ENCODE measurements at regions not wholly inside any gene's neighbourhood (a gene's known extent, or its start where the extent isn't known, plus 50 kb on each side); places are given as distances from the start of the nearest gene placed in this dataset.

DNA sequence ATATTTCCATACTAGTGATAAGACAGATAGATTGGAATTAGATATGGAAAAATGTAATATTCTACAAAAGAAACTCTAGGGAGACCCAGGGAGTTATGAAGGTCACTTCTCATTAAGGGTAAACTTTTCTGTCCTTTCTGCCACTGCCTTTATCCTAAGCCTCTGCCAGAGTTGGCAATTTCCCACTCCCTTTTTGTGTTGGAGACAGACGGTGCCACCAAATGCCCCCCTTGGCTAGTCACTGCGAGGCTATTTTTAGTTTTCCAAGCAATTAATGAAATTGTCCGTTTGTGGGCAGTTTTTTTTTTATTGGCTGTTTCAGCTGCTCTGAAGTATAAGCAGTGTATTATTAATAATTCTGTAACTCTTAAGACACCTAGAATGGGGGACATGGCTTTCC lies 67.6 kb upstream of the TENM4 start:
- no peak overlapping the region for H3K18ac ChIP-seq (ENCODE audit: extremely low read depth, low read length)
- FAIRE-seq (no peak), DNase-seq (ENCODE audit: low read depth in 1 of 2, low spot score in 2 of 2) (no peak)
- no peaks in the 10 kb centered on the region; a peak in 1 of 7 replicates for H3K4me1 ChIP-seq (replicated peaks in 1 of 4; ENCODE audit: control insufficient read depth in 3 of 4, insufficient read depth in 4 of 4, low read length in 3 of 4)
- no peak overlapping the region for H2AFZ ChIP-seq (ENCODE audit: low read length)
- no peaks in the 10 kb centered on the region for H3K23me2 ChIP-seq (ENCODE audit: low read depth, low read length)
- H3K14ac ChIP-seq (ENCODE audit: insufficient read length): no peak overlapping the region
- peaks cover 0 to 2% (median 0%) of the 10 kb centered on the region in 4 experiments; a peak in 1 of 7 replicates for H3K27me3 ChIP-seq (replicated peaks in 1 of 4; ENCODE audit: control insufficient read depth in 3 of 4, extremely low read depth in 1 of 4, insufficient read depth in 3 of 4, low read length in 3 of 4)
- H3K4me2 ChIP-seq (ENCODE audit: insufficient read depth in 1 of 2, low read depth in 2 of 2, low read length in 2 of 2): no peak overlapping the region
- H3K4me3 ChIP-seq (ENCODE audit: extremely low read depth in 1 of 4, insufficient read depth in 2 of 4, low read depth in 3 of 4, low read length in 4 of 4): no peak overlapping the region
- ChIA-PET CTCF (ENCODE audit: partially characterized antibody) (interaction anchor here (1.9 to 2.2 kb wide), 2 partner anchors 16 to 108 kb away, joined by 6 to 11 read pairs; no protein-coding TSS in a partner anchor), POLR2A (ENCODE audit: partially characterized antibody) (no interaction called here)
- H3K27ac ChIP-seq (ENCODE audit: low read depth, low read length): no peak overlapping the region
- TF ChIP-seq, protein P1, sequence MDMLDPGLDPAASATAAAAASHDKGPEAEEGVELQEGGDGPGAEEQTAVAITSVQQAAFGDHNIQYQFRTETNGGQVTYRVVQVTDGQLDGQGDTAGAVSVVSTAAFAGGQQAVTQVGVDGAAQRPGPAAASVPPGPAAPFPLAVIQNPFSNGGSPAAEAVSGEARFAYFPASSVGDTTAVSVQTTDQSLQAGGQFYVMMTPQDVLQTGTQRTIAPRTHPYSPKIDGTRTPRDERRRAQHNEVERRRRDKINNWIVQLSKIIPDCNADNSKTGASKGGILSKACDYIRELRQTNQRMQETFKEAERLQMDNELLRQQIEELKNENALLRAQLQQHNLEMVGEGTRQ (IDR thresholded peaks at IDR 0.05; ENCODE audit: low read length): no peak
- no peak for TF ChIP-seq TBP (IDR thresholded peaks at IDR 0.05; ENCODE audit: low read depth, low read length)
- no peak for TF ChIP-seq JUND (IDR thresholded peaks at IDR 0.05; ENCODE audit: low read length)
- TF ChIP-seq SIX5 (IDR thresholded peaks at IDR 0.05; ENCODE audit: low read depth, low read length): no peak
- no peak for TF ChIP-seq SP4 (IDR thresholded peaks at IDR 0.05; ENCODE audit: low read length)
- no peak for TF ChIP-seq ASH2L (IDR thresholded peaks at IDR 0.05; ENCODE audit: low read length)
- TF ChIP-seq RXRA (IDR thresholded peaks at IDR 0.05; ENCODE audit: insufficient read depth, low read depth, low read length): no peak
- TF ChIP-seq GABPA (IDR thresholded peaks at IDR 0.05; ENCODE audit: borderline replicate concordance, insufficient read depth, low read length): no peak
- TF ChIP-seq KDM1A (IDR thresholded peaks at IDR 0.05; ENCODE audit: borderline replicate concordance, low read length): no peak
- no peak for TF ChIP-seq BRCA1 (IDR thresholded peaks at IDR 0.05; ENCODE audit: low read depth, low read length)
- no peak for TF ChIP-seq HDAC6 (IDR thresholded peaks at IDR 0.05; ENCODE audit: low read depth, low read length)
- no peak for TF ChIP-seq POLR2AphosphoS5 (IDR thresholded peaks at IDR 0.05; ENCODE audit: low read depth, low read length)
- H2BK120ac ChIP-seq (replicated peaks; ENCODE audit: low read depth, low read length): no peak overlapping the region
- no peaks in the 10 kb centered on the region for H3K79me1 ChIP-seq (ENCODE audit: low read depth, low read length)
- H4K20me1 ChIP-seq (replicated peaks in 1 of 2; ENCODE audit: control insufficient read depth in 1 of 2, insufficient read depth in 2 of 2, low read length in 2 of 2): peaks cover 0 to 2% of the 10 kb centered on the region in 2 experiments
- no peak overlapping the region for H4K91ac ChIP-seq (replicated peaks; ENCODE audit: insufficient read length, low read length)
- H3K9me3 ChIP-seq (ENCODE audit: insufficient read depth in 2 of 2, low read depth in 1 of 2, low read length in 1 of 2): no peaks in the 10 kb centered on the region
- no peaks in the 10 kb centered on the region for H3K79me2 ChIP-seq (ENCODE audit: control insufficient read depth in 1 of 2, insufficient read depth in 2 of 2, low read length in 2 of 2)
- no peak overlapping the region for H4K8ac ChIP-seq (ENCODE audit: extremely low read depth, insufficient read depth, low read length)
- H3K56ac ChIP-seq (replicated peaks; ENCODE audit: insufficient read length, low read depth, low read length): no peak overlapping the region
- no peak overlapping the region for H2BK15ac ChIP-seq (ENCODE audit: low read length)
- no peak overlapping the region for H3K4ac ChIP-seq (replicated peaks; ENCODE audit: insufficient read length, low read depth, low read length)
- no peak overlapping the region for H2AK5ac ChIP-seq (ENCODE audit: low read depth, low read length)
- no peak overlapping the region for H2BK12ac ChIP-seq (ENCODE audit: low read depth, low read length)
- H3K23ac ChIP-seq (ENCODE audit: insufficient read length): no peak overlapping the region
- no peaks in the 10 kb centered on the region for H3K36me3 ChIP-seq (ENCODE audit: control insufficient read depth in 2 of 4, insufficient read depth in 4 of 4, low read length in 3 of 4)
- H2BK5ac ChIP-seq (ENCODE audit: low read depth, low read length): no peak overlapping the region
- 78% methylated on average over 3 of the region's 3 CpGs; no CpG with 5 or more reads in 1 of the 2 experiments for WGBS, 2 experiments (ENCODE audit: extremely low coverage in 1 of 2, insufficient coverage in 1 of 2, insufficient read length in 1 of 2, insufficient replicate concordance in 2 of 2, low coverage in 1 of 2, low lambda C conversion rate in 2 of 2, missing lambda C conversion rate in 1 of 2)
- no peak overlapping the region for H4K5ac ChIP-seq (ENCODE audit: insufficient read length, low read depth, low read length)
- no peak overlapping the region for H3K9ac ChIP-seq (replicated peaks in 1 of 4; ENCODE audit: extremely low read depth in 1 of 4, low read depth in 3 of 4, low read length in 3 of 4)
- no peak overlapping the region for H2BK20ac ChIP-seq (ENCODE audit: low read length)

All from H1 (cell line).